GM04504 (cell line): ENCODE measurements at regions not wholly inside any gene's neighbourhood (a gene's known extent, or its start where the extent isn't known, plus 50 kb on each side); places are given as distances from the start of the nearest gene placed in this dataset.

Experiments used
- DNase-seq: peaks from one replicate; pipeline ENCODE4 v3.0.0-alpha.2; 2012; ENCODE audit warnings: low read depth

GRCh38 chr13:73934771-73935170, 199.4 kb downstream of the KLF12 start:
- no peak for DNase-seq

GRCh38 chr13:73934215-73934641, 200.0 kb downstream of the KLF12 start:
- no peak for DNase-seq

- DNase-seq, result no peak
Measured at GRCh38 chr13:73933795-73934194, 200.4 kb downstream of the KLF12 start.

GRCh38 chr13:73932091-73932490, 202.1 kb downstream of the KLF12 start:
- no peak for DNase-seq

GRCh38 chr13:73929287-73929932, 204.8 kb downstream of the KLF12 start:
- no peak for DNase-seq

- DNase-seq, result no peak
Measured at GRCh38 chr13:73924607-73925006, 209.6 kb downstream of the KLF12 start.

GRCh38 chr13:73922493-73923393, 211.5 kb downstream of the KLF12 start:
- DNase-seq, result no peak

- DNase-seq, result no peak
Measured at GRCh38 chr13:73918691-73919090, 215.5 kb downstream of the KLF12 start.

- no peak for DNase-seq
Measured at GRCh38 chr13:73913751-73914518, 220.3 kb downstream of the KLF12 start.

- DNase-seq, result peak; percentile 46
Measured at GRCh38 chr13:73913079-73913740, 221.0 kb downstream of the KLF12 start.

GRCh38 chr13:73911361-73911760, 222.8 kb downstream of the KLF12 start:
- no peak for DNase-seq

- no peak for DNase-seq
Measured at GRCh38 chr13:73910733-73911132, 223.5 kb downstream of the KLF12 start.

- no peak for DNase-seq
Measured at GRCh38 chr13:73908809-73909208, 225.4 kb downstream of the KLF12 start.

GRCh38 chr13:73904625-73905024, 229.6 kb downstream of the KLF12 start:
- no peak for DNase-seq

- no peak for DNase-seq
Measured at GRCh38 chr13:73903561-73903960, 230.6 kb downstream of the KLF12 start.

GRCh38 chr13:73902847-73903246, 231.4 kb downstream of the KLF12 start:
- no peak for DNase-seq

GRCh38 chr13:73902296-73902695, 231.9 kb downstream of the KLF12 start:
- DNase-seq, result no peak

GRCh38 chr13:73901324-73902068, 232.7 kb downstream of the KLF12 start:
- no peak for DNase-seq

- DNase-seq, result no peak
Measured at GRCh38 chr13:73900591-73900990, 233.6 kb downstream of the KLF12 start.

GRCh38 chr13:73898899-73899298, 235.3 kb downstream of the KLF12 start:
- DNase-seq, result no peak

- DNase-seq, result peak; percentile 21
Measured at GRCh38 chr13:73898276-73898675, 235.9 kb downstream of the KLF12 start.
